Muscle layer of colon (tissue), 2 donors: ENCODE measurements at regions not wholly inside any gene's neighbourhood (a gene's known extent, or its start where the extent isn't known, plus 50 kb on each side); places are given as distances from the start of the nearest gene placed in this dataset.

Experiments
- H3K27ac ChIP-seq: one replicate; pipeline ENCODE4 v1.7.0; 2013; ENCODE audit warnings: low read depth, mild to moderate bottlenecking, low read length, moderate library complexity
- H3K27me3 ChIP-seq, 2 donors: one replicate each; pipeline ENCODE4 v1.7.0; 2013; ENCODE audit warnings: low read length in 2 of 2, mild to moderate bottlenecking in 2 of 2; ENCODE audit not compliant: insufficient read depth in 2 of 2, control insufficient read depth in 1 of 2
- H3K36me3 ChIP-seq: one replicate; pipeline ENCODE4 v1.7.0; 2013; ENCODE audit warnings: mild to moderate bottlenecking, low read length; ENCODE audit not compliant: insufficient read depth
- H3K4me1 ChIP-seq: one replicate; pipeline ENCODE4 v1.7.0; 2013; ENCODE audit warnings: mild to moderate bottlenecking, low read length; ENCODE audit not compliant: insufficient read depth
- H3K4me3 ChIP-seq, 2 donors: one replicate each; pipeline ENCODE4 v1.7.0; 2013; ENCODE audit warnings: low read length in 2 of 2, low read depth in 1 of 2, mild to moderate bottlenecking in 1 of 2, moderate library complexity in 1 of 2
- H3K9ac ChIP-seq: one replicate; pipeline ENCODE4 v1.7.0; 2013; ENCODE audit warnings: low read length
- H3K9me3 ChIP-seq: one replicate; pipeline ENCODE4 v1.7.0; 2013; ENCODE audit warnings: mild to moderate bottlenecking, low read length
- donor health status: abdominal sarcoma.
- donor health status: Adenocarcinoma of cecum.

GRCh38 chr18:71116535-71116934 lies 827.7 kb downstream of the SOCS6 start:
- Histone ChIP-seq H3K27ac (no peak overlapping the region), H3K36me3 (no peaks in the 10 kb centered on the region), H3K27me3 (no peaks in the 10 kb centered on the region), H3K9me3 (no peaks in the 10 kb centered on the region), H3K4me3 (no peak overlapping the region), H3K4me1 (no peaks in the 10 kb centered on the region), H3K9ac (no peak overlapping the region)

GRCh38 chr18:71115261-71115660 lies 826.4 kb downstream of the SOCS6 start:
- no peaks in the 10 kb centered on the region for H3K4me1 ChIP-seq
- H3K27me3 ChIP-seq, result no peaks in the 10 kb centered on the region
- H3K4me3 ChIP-seq, result no peak overlapping the region
- H3K36me3 ChIP-seq, result no peaks in the 10 kb centered on the region
- no peaks in the 10 kb centered on the region for H3K9me3 ChIP-seq
- no peak overlapping the region for H3K9ac ChIP-seq
- H3K27ac ChIP-seq, result no peak overlapping the region

GRCh38 chr18:71114550-71115210 lies 825.8 kb downstream of the SOCS6 start:
- Histone ChIP-seq H3K4me1 (no peaks in the 10 kb centered on the region), H3K9me3 (no peaks in the 10 kb centered on the region), H3K4me3 (no peak overlapping the region), H3K9ac (no peak overlapping the region), H3K36me3 (no peaks in the 10 kb centered on the region), H3K27me3 (no peaks in the 10 kb centered on the region), H3K27ac (no peak overlapping the region)

- H3K4me3 ChIP-seq, result no peak overlapping the region
- H3K4me1 ChIP-seq, result no peaks in the 10 kb centered on the region
- H3K36me3 ChIP-seq, result no peaks in the 10 kb centered on the region
- H3K27ac ChIP-seq, result no peak overlapping the region
- no peak overlapping the region for H3K9ac ChIP-seq
- no peaks in the 10 kb centered on the region for H3K27me3 ChIP-seq
- H3K9me3 ChIP-seq, result no peaks in the 10 kb centered on the region
Observed at GRCh38 chr18:71107244-71107643, 818.4 kb downstream of the SOCS6 start.

- H3K9me3 ChIP-seq, result no peaks in the 10 kb centered on the region
- no peak overlapping the region for H3K27ac ChIP-seq
- no peak overlapping the region for H3K4me3 ChIP-seq
- no peak overlapping the region for H3K9ac ChIP-seq
- no peaks in the 10 kb centered on the region for H3K36me3 ChIP-seq
- H3K4me1 ChIP-seq, result no peaks in the 10 kb centered on the region
- no peaks in the 10 kb centered on the region for H3K27me3 ChIP-seq
Observed at GRCh38 chr18:71106701-71107100, 817.9 kb downstream of the SOCS6 start.

- Histone ChIP-seq H3K4me3 (no peak overlapping the region), H3K9ac (no peak overlapping the region), H3K27me3 (no peaks in the 10 kb centered on the region), H3K4me1 (no peaks in the 10 kb centered on the region), H3K27ac (no peak overlapping the region), H3K36me3 (no peaks in the 10 kb centered on the region), H3K9me3 (no peaks in the 10 kb centered on the region)
Observed at GRCh38 chr18:71105994-71106546, 817.2 kb downstream of the SOCS6 start.

GRCh38 chr18:71105078-71105819 lies 816.4 kb downstream of the SOCS6 start:
- Histone ChIP-seq H3K36me3 (no peaks in the 10 kb centered on the region), H3K27me3 (no peaks in the 10 kb centered on the region), H3K4me1 (no peaks in the 10 kb centered on the region), H3K9ac (no peak overlapping the region), H3K9me3 (no peaks in the 10 kb centered on the region), H3K27ac (no peak overlapping the region), H3K4me3 (no peak overlapping the region)

- no peaks in the 10 kb centered on the region for H3K27me3 ChIP-seq
- H3K4me1 ChIP-seq, result no peaks in the 10 kb centered on the region
- no peak overlapping the region for H3K9ac ChIP-seq
- H3K36me3 ChIP-seq, result no peaks in the 10 kb centered on the region
- H3K9me3 ChIP-seq, result no peaks in the 10 kb centered on the region
- no peak overlapping the region for H3K4me3 ChIP-seq
- no peak overlapping the region for H3K27ac ChIP-seq
Observed at GRCh38 chr18:71079606-71080005, 790.8 kb downstream of the SOCS6 start.

GRCh38 chr18:71077451-71077850 lies 788.6 kb downstream of the SOCS6 start:
- no peaks in the 10 kb centered on the region for H3K4me1 ChIP-seq
- H3K9me3 ChIP-seq, result no peaks in the 10 kb centered on the region
- no peaks in the 10 kb centered on the region for H3K36me3 ChIP-seq
- H3K27ac ChIP-seq, result no peak overlapping the region
- H3K27me3 ChIP-seq, result no peaks in the 10 kb centered on the region
- no peak overlapping the region for H3K4me3 ChIP-seq
- H3K9ac ChIP-seq, result no peak overlapping the region

- Histone ChIP-seq H3K27ac (no peak overlapping the region), H3K9me3 (no peaks in the 10 kb centered on the region), H3K27me3 (no peaks in the 10 kb centered on the region), H3K4me3 (no peak overlapping the region), H3K36me3 (no peaks in the 10 kb centered on the region), H3K9ac (no peak overlapping the region), H3K4me1 (no peaks in the 10 kb centered on the region)
Observed at GRCh38 chr18:71075147-71075546, 786.3 kb downstream of the SOCS6 start.

GRCh38 chr18:71068338-71068737 lies 779.5 kb downstream of the SOCS6 start:
- H3K27me3 ChIP-seq, result no peaks in the 10 kb centered on the region
- no peak overlapping the region for H3K9ac ChIP-seq
- no peaks in the 10 kb centered on the region for H3K9me3 ChIP-seq
- H3K4me3 ChIP-seq, result no peak overlapping the region
- no peak overlapping the region for H3K27ac ChIP-seq
- H3K4me1 ChIP-seq, result no peaks in the 10 kb centered on the region
- no peaks in the 10 kb centered on the region for H3K36me3 ChIP-seq
